IMR-90 (cell line): ENCODE measurements at regions not wholly inside any gene's neighbourhood (a gene's known extent, or its start where the extent isn't known, plus 50 kb on each side); places are given as distances from the start of the nearest gene placed in this dataset.
A peak's percentile ranks its signal among the peaks of the same experiment; 100 is the strongest.

Experiments used
- ATAC-seq: fragments of 200-7000 bp; cut with Tn5 transposase; 2 replicates; pipeline ENCODE4 v1.9.1; 2020; ENCODE audit warnings: low read depth, mild to moderate bottlenecking, moderate library complexity
- BruUV-seq: library from RNA; stranded (reverse); fragments of 400-500 nt; replicated peaks from 2 replicates; lab custom pipeline; 2021; lab: Mats Ljungman, UMichigan
- CTCF ChIA-PET: fragments of 300-600 bp; formaldehyde crosslinking; extraction: SDS; loops from one replicate; lab custom pipeline; 2021; ENCODE audit warnings: antibody characterized with exemption; lab: Yijun Ruan, JAX
- POLR2A ChIA-PET: fragments of 300-600 bp; sonication (Branson Sonifier 250); formaldehyde crosslinking; loops from one replicate; lab custom pipeline; 2022; ENCODE audit warnings: antibody characterized with exemption; ENCODE audit not compliant: unreplicated experiment; lab: Charles Lee
- DNase-seq: peaks from one replicate; pipeline ENCODE4 v3.0.0; 2013
- H2AFZ ChIP-seq: replicated peaks from 2 replicates; pipeline ENCODE3; 2013; ENCODE audit warnings: low read length, mild to moderate bottlenecking; ENCODE audit not compliant: poor library complexity
- H2AK5ac ChIP-seq: 2 replicates; pipeline ENCODE4 v1.6.1; 2013; ENCODE audit warnings: low read depth, low read length, inconsistent platforms
- H2AK9ac ChIP-seq: replicated peaks from 2 replicates; pipeline ENCODE3; 2013; ENCODE audit warnings: mild to moderate bottlenecking, low read depth, low read length, moderate library complexity; ENCODE audit not compliant: poor library complexity
- H2BK120ac ChIP-seq: 2 replicates; pipeline ENCODE4 v1.6.1; 2013; ENCODE audit warnings: low read depth, low read length, inconsistent platforms
- H2BK15ac ChIP-seq: 3 replicates; pipeline ENCODE4 v1.6.1; 2013; ENCODE audit warnings: low read depth, low read length, inconsistent platforms
- H2BK20ac ChIP-seq: 2 replicates; pipeline ENCODE4 v1.6.1; 2013; ENCODE audit warnings: low read depth, mild to moderate bottlenecking, inconsistent platforms, low read length, moderate library complexity
- H2BK5ac ChIP-seq: 2 replicates; pipeline ENCODE4 v1.6.1; 2013; ENCODE audit warnings: mild to moderate bottlenecking, low read depth, low read length, inconsistent platforms; ENCODE audit not compliant: poor library complexity, severe bottlenecking
- H3K14ac ChIP-seq: replicated peaks from 2 replicates; pipeline ENCODE4 v1.6.1; 2013; ENCODE audit warnings: low read depth, low read length, inconsistent platforms
- H3K18ac ChIP-seq: 2 replicates; pipeline ENCODE4 v1.6.1; 2013; ENCODE audit warnings: low read depth, low read length, control low read depth
- H3K23ac ChIP-seq: 2 replicates; pipeline ENCODE4 v1.6.1; 2013; ENCODE audit warnings: low read depth, low read length, inconsistent platforms
- H3K27ac ChIP-seq: 2 replicates; pipeline ENCODE4 v1.5.1; 2013; ENCODE audit warnings: mild to moderate bottlenecking, control low read depth, low read length; ENCODE audit not compliant: insufficient read depth
- H3K27me3 ChIP-seq: 2 replicates; pipeline ENCODE4 v1.6.1; 2013; ENCODE audit warnings: low read length; ENCODE audit not compliant: control insufficient read depth, insufficient read depth
- H3K36me3 ChIP-seq: 2 replicates; pipeline ENCODE4 v1.6.1; 2013; ENCODE audit warnings: low read length, mixed read lengths; ENCODE audit not compliant: control insufficient read depth, insufficient read depth
- H3K4ac ChIP-seq: 2 replicates; pipeline ENCODE4 v1.6.1; 2013; ENCODE audit warnings: low read depth, low read length, inconsistent platforms
- H3K4me1 ChIP-seq: 2 replicates; pipeline ENCODE4 v1.6.1; 2013; ENCODE audit warnings: low read length, mixed read lengths; ENCODE audit not compliant: control insufficient read depth, insufficient read depth
- H3K4me2 ChIP-seq: 2 replicates; pipeline ENCODE4 v1.6.1; 2013; ENCODE audit warnings: low read depth, mild to moderate bottlenecking, control low read depth, low read length, moderate library complexity
- H3K4me3 ChIP-seq: 2 replicates; pipeline ENCODE4 v1.5.1; 2013; ENCODE audit warnings: low read depth, mild to moderate bottlenecking, control low read depth, low read length, moderate library complexity; ENCODE audit not compliant: insufficient read depth
- H3K56ac ChIP-seq: 2 replicates; pipeline ENCODE4 v1.6.1; 2013; ENCODE audit warnings: low read length, inconsistent platforms; ENCODE audit not compliant: insufficient read depth; ENCODE audit errors: extremely low read depth
- H3K79me1 ChIP-seq, 2 experiments: 2 replicates each; pipeline ENCODE4 v1.6.1; 2013; ENCODE audit warnings: low read length in 2 of 2, inconsistent platforms in 1 of 2, low read depth in 1 of 2
- H3K9ac ChIP-seq: 2 replicates; pipeline ENCODE4 v1.6.1; 2013; ENCODE audit warnings: low read depth, low read length, control low read depth
- H3K9me1 ChIP-seq: 2 replicates; pipeline ENCODE4 v1.6.1; 2013; ENCODE audit warnings: low read length, inconsistent platforms; ENCODE audit not compliant: insufficient read depth
- H3K9me3 ChIP-seq: 2 replicates; pipeline ENCODE4 v1.6.1; 2013; ENCODE audit warnings: low read length; ENCODE audit not compliant: control insufficient read depth, insufficient read depth
- H4K20me1 ChIP-seq: 2 replicates; pipeline ENCODE4 v1.6.1; 2013; ENCODE audit warnings: low read length, inconsistent platforms; ENCODE audit not compliant: insufficient read depth
- H4K5ac ChIP-seq: 2 replicates; pipeline ENCODE4 v1.6.1; 2013; ENCODE audit warnings: mild to moderate bottlenecking, low read depth, low read length, control low read depth
- H4K8ac ChIP-seq, 2 experiments: 2 replicates each; pipeline ENCODE4 v1.6.1; 2013; ENCODE audit warnings: low read depth in 2 of 2, low read length in 2 of 2, control low read depth in 1 of 2, inconsistent platforms in 1 of 2
- H4K91ac ChIP-seq: 2 replicates; pipeline ENCODE4 v1.6.1; 2013; ENCODE audit warnings: low read depth, low read length, inconsistent platforms; ENCODE audit not compliant: insufficient read depth
- BHLHE40 ChIP-seq: fragments of 150-350 bp; IDR thresholded peaks from 2 replicates; pipeline ENCODE4 v1.6.1; 2016; ENCODE audit warnings: mild to moderate bottlenecking, low read depth, low read length
- CEBPB ChIP-seq: IDR thresholded peaks from 2 replicates; pipeline ENCODE4 v1.6.1; 2012; ENCODE audit warnings: low read depth, low read length, improper control_type of control experiment
- CHD1 ChIP-seq: IDR thresholded peaks from 2 replicates; pipeline ENCODE4 v1.6.1; 2012; ENCODE audit warnings: low read depth, low read length, improper control_type of control experiment
- FOS ChIP-seq: fragments of 150-350 bp; IDR thresholded peaks from 2 replicates; pipeline ENCODE4 v1.6.1; 2016; ENCODE audit warnings: low read depth, low read length
- MAFK ChIP-seq: IDR thresholded peaks from 2 replicates; pipeline ENCODE4 v1.6.1; 2012; ENCODE audit warnings: low read depth, low read length, improper control_type of control experiment
- MAZ ChIP-seq: IDR thresholded peaks from 2 replicates; pipeline ENCODE4 v1.6.1; 2012; ENCODE audit warnings: low read depth, mild to moderate bottlenecking, low read length, improper control_type of control experiment, moderate library complexity, borderline replicate concordance
- MXI1 ChIP-seq: IDR thresholded peaks from 2 replicates; pipeline ENCODE4 v1.6.1; 2012; ENCODE audit warnings: low read depth, mild to moderate bottlenecking, low read length, moderate library complexity, borderline replicate concordance
- RAD21 ChIP-seq: IDR thresholded peaks from 2 replicates; pipeline ENCODE4 v1.6.1; 2012; ENCODE audit warnings: low read length, improper control_type of control experiment
- RCOR1 ChIP-seq: IDR thresholded peaks from 2 replicates; pipeline ENCODE4 v1.6.1; 2012; ENCODE audit warnings: mild to moderate bottlenecking, low read length, improper control_type of control experiment; ENCODE audit not compliant: insufficient replicate concordance
- SMC3 ChIP-seq: fragments of 150-350 bp; IDR thresholded peaks from 2 replicates; pipeline ENCODE4 v1.6.1; 2016; ENCODE audit warnings: low read depth, mild to moderate bottlenecking, antibody characterized with exemption, low read length, moderate library complexity
- WGBS, 2 experiments: methylation state at CpG; one replicate each; pipeline versions ENCODE4 v1.1.5 to v1.1.7; 2013; ENCODE audit warnings: missing lambda C conversion rate in 2 of 2; ENCODE audit not compliant: insufficient read length in 1 of 2; ENCODE audit errors: extremely low coverage in 2 of 2; 5-methylcytosine and 5-hydroxymethylcytosine counted together
- dilution Hi-C: fragments of 300-500 bp; cut with HindIII; formaldehyde crosslinking; loops from one replicate; pipeline ENCODE4 v1.14.3; 2018; ENCODE audit warnings: low sequenced_read_pairs; ENCODE audit not compliant: unreplicated experiment
- in situ Hi-C: fragments of 300-500 bp; cut with MboI; formaldehyde crosslinking; loops from 3 replicates; pipeline ENCODE4 v1.14.3; 2019; ENCODE audit warnings: low sequenced_read_pairs, inconsistent platforms, mixed read lengths
- intact Hi-C: fragments of 100-400 bp; cut with micrococcal nuclease; formaldehyde crosslinking; loops from 2 replicates; pipeline ENCODE4 v1.10.0; 2022
- TF ChIP-seq, protein P1 (sequence below): fragments of 150-350 bp; IDR thresholded peaks from 2 replicates; pipeline ENCODE4 v1.6.1; 2016; ENCODE audit warnings: low read depth, mild to moderate bottlenecking, low read length, moderate library complexity, borderline replicate concordance
- TF ChIP-seq, protein P2 (sequence below): conservative IDR thresholded peaks from 2 replicates; pipeline ENCODE4 v1.5.1; 2012; ENCODE audit warnings: mild to moderate bottlenecking, low read depth, low read length, improper control_type of control experiment
- TF ChIP-seq, protein P3 (sequence below): fragments of 150-350 bp; IDR thresholded peaks from 2 replicates; pipeline ENCODE4 v1.6.1; 2017; ENCODE audit warnings: mild to moderate bottlenecking, antibody characterized with exemption, low read length, low read depth

GRCh38 chr5:108654051-108654450 is 93.6 kb upstream of the FER start:
- no peak overlapping the region for H2BK20ac ChIP-seq
- no peak overlapping the region for H3K4ac ChIP-seq
- H3K4me3 ChIP-seq = no peak overlapping the region
- no peak overlapping the region for H3K23ac ChIP-seq
- TF ChIP-seq MXI1 = no peak
- TF ChIP-seq SMC3 = no peak
- TF ChIP-seq FOS = no peak
- TF ChIP-seq BHLHE40 = no peak
- TF ChIP-seq, protein P1, sequence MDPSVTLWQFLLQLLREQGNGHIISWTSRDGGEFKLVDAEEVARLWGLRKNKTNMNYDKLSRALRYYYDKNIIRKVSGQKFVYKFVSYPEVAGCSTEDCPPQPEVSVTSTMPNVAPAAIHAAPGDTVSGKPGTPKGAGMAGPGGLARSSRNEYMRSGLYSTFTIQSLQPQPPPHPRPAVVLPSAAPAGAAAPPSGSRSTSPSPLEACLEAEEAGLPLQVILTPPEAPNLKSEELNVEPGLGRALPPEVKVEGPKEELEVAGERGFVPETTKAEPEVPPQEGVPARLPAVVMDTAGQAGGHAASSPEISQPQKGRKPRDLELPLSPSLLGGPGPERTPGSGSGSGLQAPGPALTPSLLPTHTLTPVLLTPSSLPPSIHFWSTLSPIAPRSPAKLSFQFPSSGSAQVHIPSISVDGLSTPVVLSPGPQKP = no peak
- no peak for TF ChIP-seq RAD21
- no peak for TF ChIP-seq MAZ
- TF ChIP-seq, protein P2, sequence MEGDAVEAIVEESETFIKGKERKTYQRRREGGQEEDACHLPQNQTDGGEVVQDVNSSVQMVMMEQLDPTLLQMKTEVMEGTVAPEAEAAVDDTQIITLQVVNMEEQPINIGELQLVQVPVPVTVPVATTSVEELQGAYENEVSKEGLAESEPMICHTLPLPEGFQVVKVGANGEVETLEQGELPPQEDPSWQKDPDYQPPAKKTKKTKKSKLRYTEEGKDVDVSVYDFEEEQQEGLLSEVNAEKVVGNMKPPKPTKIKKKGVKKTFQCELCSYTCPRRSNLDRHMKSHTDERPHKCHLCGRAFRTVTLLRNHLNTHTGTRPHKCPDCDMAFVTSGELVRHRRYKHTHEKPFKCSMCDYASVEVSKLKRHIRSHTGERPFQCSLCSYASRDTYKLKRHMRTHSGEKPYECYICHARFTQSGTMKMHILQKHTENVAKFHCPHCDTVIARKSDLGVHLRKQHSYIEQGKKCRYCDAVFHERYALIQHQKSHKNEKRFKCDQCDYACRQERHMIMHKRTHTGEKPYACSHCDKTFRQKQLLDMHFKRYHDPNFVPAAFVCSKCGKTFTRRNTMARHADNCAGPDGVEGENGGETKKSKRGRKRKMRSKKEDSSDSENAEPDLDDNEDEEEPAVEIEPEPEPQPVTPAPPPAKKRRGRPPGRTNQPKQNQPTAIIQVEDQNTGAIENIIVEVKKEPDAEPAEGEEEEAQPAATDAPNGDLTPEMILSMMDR = no peak
- no peak for TF ChIP-seq CEBPB
- TF ChIP-seq MAFK = no peak
- TF ChIP-seq CHD1 = no peak
- TF ChIP-seq, protein P3, sequence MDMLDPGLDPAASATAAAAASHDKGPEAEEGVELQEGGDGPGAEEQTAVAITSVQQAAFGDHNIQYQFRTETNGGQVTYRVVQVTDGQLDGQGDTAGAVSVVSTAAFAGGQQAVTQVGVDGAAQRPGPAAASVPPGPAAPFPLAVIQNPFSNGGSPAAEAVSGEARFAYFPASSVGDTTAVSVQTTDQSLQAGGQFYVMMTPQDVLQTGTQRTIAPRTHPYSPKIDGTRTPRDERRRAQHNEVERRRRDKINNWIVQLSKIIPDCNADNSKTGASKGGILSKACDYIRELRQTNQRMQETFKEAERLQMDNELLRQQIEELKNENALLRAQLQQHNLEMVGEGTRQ = no peak
- no peak for TF ChIP-seq RCOR1
- H3K27ac ChIP-seq = no peak overlapping the region
- WGBS, 2 experiments = no CpG with 5 or more reads among the region's 1 CpG
- no peak overlapping the region for H4K8ac ChIP-seq
- H3K18ac ChIP-seq = no peak overlapping the region
- H3K9me3 ChIP-seq = no peaks in the 10 kb centered on the region
- H2BK120ac ChIP-seq = peak overlapping the region; percentile 1; the same call in 1 of the 2 replicates
- H2BK5ac ChIP-seq = no peak overlapping the region
- H2BK15ac ChIP-seq = 0 out of 3 replicates have a peak overlapping the region, but pooled peaks have one; percentile 16
- H3K79me1 ChIP-seq = no peaks in the 10 kb centered on the region
- in situ Hi-C loops (no loop called here), intact Hi-C loops (no loop called here), dilution Hi-C loops (no loop called here)
- no peaks in the 10 kb centered on the region for H3K27me3 ChIP-seq
- H2AFZ ChIP-seq = no peak overlapping the region
- CTCF ChIA-PET = interaction anchor here (0.7 to 0.9 kb wide), 2 partner anchors 9 to 12 kb away, joined by 3 read pairs; no protein-coding TSS in a partner anchor
- H3K4me2 ChIP-seq = no peak overlapping the region
- no peak overlapping the region for H2AK9ac ChIP-seq
- POLR2A ChIA-PET = no interaction called here
- no peak overlapping the region for H4K91ac ChIP-seq
- H3K36me3 ChIP-seq = no peaks in the 10 kb centered on the region
- H3K14ac ChIP-seq = no peak overlapping the region
- no peak overlapping the region for H3K56ac ChIP-seq
- H2AK5ac ChIP-seq = no peak overlapping the region
- no peak overlapping the region for H3K9ac ChIP-seq
- H4K20me1 ChIP-seq = peaks cover 3% of the 10 kb centered on the region; the same call in 1 of the 2 replicates
- DNase-seq = peak; percentile 70
- BruUV-seq = no TSS peak
- H4K5ac ChIP-seq = no peak overlapping the region
- peak; percentile 34 for ATAC-seq
- H3K9me1 ChIP-seq = no peaks in the 10 kb centered on the region
- peaks cover 8% of the 10 kb centered on the region; the same call in 1 of the 2 replicates for H3K4me1 ChIP-seq
